ENCODE measurements at regions not wholly inside any gene's neighbourhood (a gene's known extent, or its start where the extent isn't known, plus 50 kb on each side); places are given as distances from the start of the nearest gene placed in this dataset.
A peak's percentile ranks its signal among the peaks of the same experiment; 100 is the strongest.

- Histone ChIP-seq H3K27me3 (no peaks in the 10 kb centered on the region), H3K36me3 (no peaks in the 10 kb centered on the region), H3K4me3 (no peak overlapping the region), H3K4me1 (peaks cover 0 to 51% (median 8%) of the 10 kb centered on the region in 4 donors), H3K27ac (peak overlapping the region in 1 of 2 donors; percentile 5), H3K9me3 (no peaks in the 10 kb centered on the region)
- DNase-seq, result no peak
- intact Hi-C loops (cut with DNase I; ENCODE audit: low total_unique reads), result no loop called here
- TF ChIP-seq CTCF (IDR thresholded peaks at IDR 0.05), result no peak
Measured at GRCh38 chr5:53361708-53362107, 118.7 kb upstream of the FST start.

GRCh38 chr5:53362521-53362941, 117.9 kb upstream of the FST start:
- intact Hi-C loops (cut with DNase I; ENCODE audit: low total_unique reads), result no loop called here
- no peaks in the 10 kb centered on the region for H3K9me3 ChIP-seq
- H3K4me1 ChIP-seq, result peaks cover 0 to 50% (median 8%) of the 10 kb centered on the region in 4 donors
- H3K36me3 ChIP-seq, result no peaks in the 10 kb centered on the region
- no peak overlapping the region for H3K4me3 ChIP-seq
- no peaks in the 10 kb centered on the region for H3K27me3 ChIP-seq
- peak overlapping the region in 1 of 2 donors; percentile 5 for H3K27ac ChIP-seq
- DNase-seq, result no peak
- no peak for TF ChIP-seq CTCF (IDR thresholded peaks at IDR 0.05)

- no peaks in the 10 kb centered on the region for H3K9me3 ChIP-seq
- DNase-seq, result no peak
- no peak for TF ChIP-seq CTCF (IDR thresholded peaks at IDR 0.05)
- intact Hi-C loops (cut with DNase I; ENCODE audit: low total_unique reads), result no loop called here
- peaks cover 0 to 50% (median 8%) of the 10 kb centered on the region in 4 donors for H3K4me1 ChIP-seq
- H3K27ac ChIP-seq, result no peak overlapping the region
- H3K36me3 ChIP-seq, result no peaks in the 10 kb centered on the region
- H3K27me3 ChIP-seq, result no peaks in the 10 kb centered on the region
- H3K4me3 ChIP-seq, result no peak overlapping the region
Measured at GRCh38 chr5:53364061-53364460, 116.4 kb upstream of the FST start.

- Histone ChIP-seq H3K27me3 (no peaks in the 10 kb centered on the region), H3K4me1 (peaks cover 0 to 28% (median 8%) of the 10 kb centered on the region in 4 donors), H3K4me3 (no peak overlapping the region), H3K27ac (no peak overlapping the region), H3K36me3 (no peaks in the 10 kb centered on the region), H3K9me3 (no peaks in the 10 kb centered on the region)
- intact Hi-C loops (cut with DNase I; ENCODE audit: low total_unique reads), result no loop called here
- no peak for DNase-seq
- no peak for TF ChIP-seq CTCF (IDR thresholded peaks at IDR 0.05)
Measured at GRCh38 chr5:53366245-53366644, 114.2 kb upstream of the FST start.

- Histone ChIP-seq H3K9me3 (no peaks in the 10 kb centered on the region), H3K27ac (no peak overlapping the region), H3K4me3 (no peak overlapping the region), H3K27me3 (no peaks in the 10 kb centered on the region), H3K4me1 (peaks cover 0 to 13% (median 0%) of the 10 kb centered on the region in 4 donors), H3K36me3 (no peaks in the 10 kb centered on the region)
- TF ChIP-seq CTCF (IDR thresholded peaks at IDR 0.05), result no peak
- intact Hi-C loops (cut with DNase I; ENCODE audit: low total_unique reads), result no loop called here
- DNase-seq, result no peak
Measured at GRCh38 chr5:53367727-53368126, 112.7 kb upstream of the FST start.

GRCh38 chr5:53368516-53368915, 111.9 kb upstream of the FST start:
- DNase-seq, result no peak
- H3K27ac ChIP-seq, result no peak overlapping the region
- no peaks in the 10 kb centered on the region for H3K27me3 ChIP-seq
- no peak overlapping the region for H3K4me3 ChIP-seq
- H3K9me3 ChIP-seq, result no peaks in the 10 kb centered on the region
- H3K36me3 ChIP-seq, result no peaks in the 10 kb centered on the region
- peaks cover 0 to 5% (median 0%) of the 10 kb centered on the region in 4 donors for H3K4me1 ChIP-seq
- TF ChIP-seq CTCF (IDR thresholded peaks at IDR 0.05), result no peak
- intact Hi-C loops (cut with DNase I; ENCODE audit: low total_unique reads), result no loop called here

All from tibial artery (tissue), 4 donors.